Medulla oblongata (tissue), 1 donor: ENCODE measurements at regions not wholly inside any gene's neighbourhood (a gene's known extent, or its start where the extent isn't known, plus 50 kb on each side); places are given as distances from the start of the nearest gene placed in this dataset.
"Not testable (repeated sequence)": the region's sequence is repeated elsewhere in the genome, so short reads cannot be mapped to it uniquely, and the experiment has no call there.

Experiments used
- DNase-seq: peaks from one replicate; pipeline ENCODE4 v3.0.0-alpha.2; 2015; ENCODE audit errors: extremely low spot score

DNA sequence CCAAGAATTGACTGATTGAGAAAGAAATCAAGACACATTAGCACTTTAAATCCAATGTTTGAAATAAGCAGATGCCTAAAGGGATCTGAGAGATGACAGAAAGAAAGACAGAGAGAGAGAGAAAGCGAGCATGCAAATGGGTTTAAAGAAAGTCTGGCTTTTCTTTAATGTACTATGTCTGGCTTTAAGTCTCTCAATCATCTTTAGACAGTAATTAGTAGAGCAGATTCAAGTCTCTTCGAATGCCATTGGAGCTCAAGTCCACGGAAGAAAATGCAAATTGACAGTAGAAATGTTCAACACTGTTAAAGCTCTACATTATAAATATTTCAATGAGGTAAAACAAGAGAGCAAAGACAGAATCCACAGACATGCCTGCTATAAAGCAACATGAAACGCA, 1480.2 kb upstream of the CDH8 start:
- DNase-seq = no peak

DNA sequence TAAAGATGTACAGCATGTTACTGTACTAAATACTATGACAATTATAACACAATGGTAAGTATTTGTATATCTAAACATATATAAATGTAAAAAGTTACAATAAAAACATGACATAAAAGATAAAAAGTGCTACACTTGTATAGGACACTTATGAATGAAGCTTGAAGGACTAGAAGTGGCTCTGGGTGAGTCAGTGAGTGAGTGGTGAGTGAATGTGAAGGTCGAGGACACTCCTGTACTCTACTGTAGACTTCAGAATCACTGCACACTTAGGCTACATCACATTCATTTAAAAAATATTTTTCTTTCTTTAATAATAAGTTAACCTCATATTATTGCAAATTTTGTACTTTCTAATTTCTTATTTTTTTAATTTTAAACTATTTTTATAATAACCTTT, 1476.7 kb upstream of the CDH8 start:
- DNase-seq = no peak

DNA sequence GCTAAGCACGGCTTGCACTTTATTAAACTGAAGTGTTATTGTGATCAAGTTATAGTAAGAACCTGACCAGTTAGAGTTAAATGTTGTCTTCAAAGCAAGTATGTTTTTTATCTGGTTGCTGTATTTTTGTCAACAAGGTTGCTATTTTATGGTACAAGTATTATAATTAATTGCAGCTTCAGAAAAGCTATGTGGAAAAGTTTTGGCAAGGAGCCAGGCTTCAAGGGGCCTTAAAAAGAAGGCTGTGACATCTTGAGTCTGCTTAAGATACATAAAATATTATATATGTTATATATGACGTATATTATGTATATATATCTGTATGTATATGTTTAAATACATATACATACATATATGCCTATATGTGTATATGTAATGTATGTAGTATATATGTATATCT, 1461.2 kb upstream of the CDH8 start:
- DNase-seq = no peak

DNA sequence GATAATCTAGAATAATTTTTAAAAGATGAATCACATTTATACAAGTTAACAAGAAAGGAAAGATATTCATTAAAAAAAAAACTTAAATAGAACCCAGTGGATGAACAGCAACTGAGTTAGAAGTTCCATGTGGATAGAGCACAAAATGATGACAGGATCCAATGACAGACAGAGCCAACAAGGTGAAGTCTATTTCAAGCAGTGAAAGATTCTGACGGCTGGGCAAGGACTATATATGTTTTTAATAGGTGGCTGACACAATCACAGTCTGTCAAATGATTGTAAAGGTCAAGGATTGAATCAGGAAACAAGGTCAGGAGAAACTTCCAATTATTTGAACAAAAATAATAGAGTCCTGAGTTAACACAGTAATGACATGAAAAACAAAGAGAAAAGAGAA, 1460.0 kb upstream of the CDH8 start:
- DNase-seq = no peak

DNA sequence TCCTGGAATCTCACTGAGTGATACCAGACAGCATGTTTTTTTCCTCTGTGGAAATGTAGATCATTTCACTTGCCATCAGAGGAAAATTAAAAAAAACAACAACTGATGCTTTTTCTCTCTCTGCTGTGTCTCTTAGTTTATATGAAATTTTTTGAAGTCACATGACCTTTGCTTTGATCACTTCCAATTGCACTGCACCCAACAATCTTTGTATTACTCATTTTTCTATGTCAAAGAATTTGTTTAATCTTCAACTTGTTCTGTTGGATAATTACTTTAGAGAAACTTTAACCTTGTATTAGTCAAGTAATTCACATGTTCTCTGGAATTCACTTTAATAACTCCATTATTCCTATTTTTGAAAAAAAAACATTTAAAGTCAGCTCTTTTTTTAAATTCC, 1452.7 kb upstream of the CDH8 start:
- no peak for DNase-seq

DNA sequence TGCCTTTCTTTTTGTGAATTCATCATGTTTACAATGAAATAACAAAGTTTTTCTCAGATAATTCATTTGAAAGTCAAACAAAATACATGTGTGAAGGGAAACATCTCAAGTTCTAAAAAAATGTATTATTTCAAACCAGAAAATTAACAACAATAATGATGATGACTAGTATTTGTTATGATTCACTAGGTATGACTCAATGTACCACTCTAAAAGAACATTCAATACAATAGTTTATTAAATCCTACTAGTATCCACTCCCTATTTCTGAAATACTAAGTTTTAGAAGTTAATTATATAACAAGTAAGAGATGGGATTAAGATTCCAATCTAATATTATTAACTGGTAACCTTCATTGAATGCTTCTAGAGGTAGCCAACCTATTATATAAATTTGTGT, 1444.8 kb upstream of the CDH8 start:
- DNase-seq = no peak

DNA sequence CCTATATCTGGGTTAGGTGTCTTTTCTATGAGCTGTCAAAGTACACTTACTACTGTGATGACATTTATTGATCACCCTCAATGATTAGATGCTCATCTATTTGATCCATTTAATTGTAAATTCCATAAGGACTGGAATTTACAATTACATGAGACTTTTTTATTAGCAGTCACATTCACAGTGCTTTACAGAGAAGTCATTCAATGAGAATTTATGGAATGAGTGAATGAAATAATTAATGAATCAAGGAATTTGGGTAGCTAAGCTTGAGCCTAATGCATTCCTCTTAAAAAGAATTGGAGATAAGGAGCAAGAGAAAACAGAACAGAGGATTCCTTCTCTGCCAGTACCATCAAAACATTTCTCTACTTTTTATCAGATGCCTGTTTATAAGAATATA, 1437.5 kb upstream of the CDH8 start:
- no peak for DNase-seq

DNA sequence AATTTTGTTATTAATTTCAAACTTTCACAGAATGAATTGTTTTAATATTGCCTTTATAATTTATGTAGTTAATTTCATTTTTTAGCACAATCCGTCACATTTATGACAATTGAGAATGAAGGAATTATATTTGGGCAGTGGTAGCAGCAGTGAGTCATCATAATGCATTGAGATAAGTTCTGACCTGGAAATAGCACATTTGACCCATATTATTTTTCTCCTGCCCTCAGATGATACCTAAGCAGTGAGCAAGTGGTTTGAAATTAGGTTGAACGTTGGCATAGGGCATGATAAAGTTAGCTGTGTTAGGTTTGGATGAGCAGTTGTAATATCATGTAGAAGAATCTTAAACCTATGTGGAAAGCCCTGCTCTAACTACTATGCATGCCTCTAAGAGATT, 1431.3 kb upstream of the CDH8 start:
- no peak for DNase-seq

DNA sequence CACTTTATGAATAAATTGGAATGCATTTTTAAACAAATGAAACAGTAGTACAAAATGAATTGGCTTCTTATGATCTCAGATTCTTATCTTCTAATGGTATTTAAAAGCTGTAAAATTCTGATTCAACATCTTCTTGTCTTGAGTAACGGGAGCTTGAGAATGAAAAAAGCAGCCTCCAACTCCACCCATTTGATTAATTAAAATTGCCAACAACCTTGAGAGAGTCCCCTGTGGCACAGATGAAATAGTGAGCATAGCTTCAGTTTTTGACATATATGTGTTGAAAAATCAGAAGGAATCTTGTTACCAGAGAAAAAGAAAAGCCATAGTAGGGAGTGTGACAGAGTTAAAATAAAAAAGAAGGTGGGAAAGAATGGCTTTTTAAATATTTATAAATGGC, 1426.1 kb upstream of the CDH8 start:
- DNase-seq = no peak

DNA sequence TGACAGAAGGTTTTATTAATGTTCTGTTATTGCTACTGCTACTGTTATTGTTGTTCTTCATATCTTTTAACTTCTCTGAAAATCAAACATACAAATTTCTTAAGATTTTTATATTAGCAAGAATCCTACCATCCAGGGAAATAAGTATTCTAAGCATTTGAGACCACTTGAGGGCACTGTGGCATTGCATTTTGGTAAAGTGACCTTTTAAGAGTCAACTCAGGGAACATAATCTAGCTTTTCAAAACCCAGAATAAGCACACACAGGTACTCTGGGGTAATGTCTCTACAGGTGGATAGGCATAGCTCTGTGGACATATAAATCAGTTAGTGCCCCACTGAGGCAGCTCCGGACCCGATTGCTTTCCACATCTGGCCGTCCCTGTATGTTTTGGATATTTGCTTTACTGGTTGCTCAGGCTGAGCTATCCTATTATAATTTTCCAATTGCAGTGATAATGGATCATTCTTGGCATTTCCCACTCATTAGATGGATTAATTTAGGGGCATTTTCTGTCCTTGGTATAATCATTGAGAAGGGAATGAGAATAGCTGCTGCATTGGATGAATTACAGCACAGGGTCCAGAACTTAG, 1425.1 kb upstream of the CDH8 start:
- peak; percentile 65 for DNase-seq

DNA sequence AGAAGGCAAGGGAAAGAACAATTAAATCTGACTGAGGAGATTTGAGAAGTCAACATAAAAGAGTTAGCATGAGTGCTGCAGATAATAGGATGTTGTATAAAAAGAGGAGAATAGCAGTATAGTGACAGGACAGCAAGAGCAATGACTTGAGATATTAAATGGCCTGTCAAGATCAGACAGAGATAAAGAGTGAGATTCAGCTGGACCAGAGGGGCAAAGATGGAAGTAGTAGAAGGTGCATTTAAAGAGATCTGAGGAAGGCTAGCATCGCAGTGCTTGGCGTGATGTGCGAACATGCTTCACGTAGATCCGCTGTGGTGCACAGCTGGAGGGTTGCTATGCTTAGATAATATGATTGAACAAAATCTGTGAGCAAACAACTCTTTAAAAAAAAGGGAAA, 1422.6 kb upstream of the CDH8 start:
- no peak for DNase-seq

DNA sequence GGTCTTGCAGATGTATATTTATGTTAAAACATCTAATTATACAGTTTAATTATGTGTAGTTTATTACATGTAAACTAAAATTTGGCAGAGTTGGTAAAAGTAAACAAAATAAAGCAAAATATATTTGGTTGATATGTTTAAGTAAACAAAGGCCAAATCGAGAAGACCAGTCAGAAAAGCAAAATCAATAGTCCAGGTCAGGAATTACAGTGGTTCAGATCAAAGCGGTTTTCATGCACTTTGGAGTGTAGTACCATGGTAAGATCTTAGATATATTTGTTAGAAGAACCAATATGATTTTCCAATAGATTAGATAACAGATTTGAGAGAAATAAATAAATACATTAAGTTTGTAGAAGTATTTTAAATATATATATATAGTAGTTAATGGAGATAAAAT, 1421.6 kb upstream of the CDH8 start:
- no peak for DNase-seq

DNA sequence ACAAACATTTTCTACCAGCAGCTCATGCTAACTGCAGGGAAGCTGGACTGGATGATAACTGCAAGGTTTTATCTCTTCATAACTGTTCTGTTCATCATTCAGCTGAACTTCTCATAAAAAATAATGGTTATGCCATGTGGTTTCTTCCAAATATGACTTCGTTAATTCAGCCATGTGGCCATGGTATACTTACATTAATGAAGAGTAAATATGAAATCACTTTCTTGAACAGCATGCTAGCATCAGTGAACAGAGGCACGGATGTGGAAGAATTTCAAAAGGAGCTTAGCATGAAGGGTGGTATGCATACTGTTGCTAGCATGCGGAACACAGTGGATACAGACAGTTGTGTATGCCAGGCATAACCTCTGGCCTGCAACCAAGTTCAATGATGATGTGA, 1417.0 kb upstream of the CDH8 start:
- no peak for DNase-seq

DNA sequence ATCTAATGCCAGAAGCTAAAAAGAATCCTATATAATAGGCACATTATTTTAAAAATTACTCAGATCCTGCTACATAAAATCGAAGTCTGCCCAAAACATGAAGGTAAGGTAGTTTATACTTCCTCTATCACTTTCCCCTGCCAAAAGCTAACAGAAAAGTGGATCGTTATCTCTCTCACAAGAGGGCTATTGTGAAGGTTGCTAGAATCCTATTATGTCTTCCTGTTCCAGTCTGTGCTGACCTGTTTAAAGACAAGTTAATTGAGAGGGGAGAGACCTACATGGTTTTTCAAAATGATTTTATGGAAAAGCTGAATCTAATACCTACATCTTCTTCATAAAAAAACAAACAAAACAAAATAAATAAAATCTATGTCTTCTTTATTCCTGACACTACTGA, 1410.9 kb upstream of the CDH8 start:
- DNase-seq = no peak

DNA sequence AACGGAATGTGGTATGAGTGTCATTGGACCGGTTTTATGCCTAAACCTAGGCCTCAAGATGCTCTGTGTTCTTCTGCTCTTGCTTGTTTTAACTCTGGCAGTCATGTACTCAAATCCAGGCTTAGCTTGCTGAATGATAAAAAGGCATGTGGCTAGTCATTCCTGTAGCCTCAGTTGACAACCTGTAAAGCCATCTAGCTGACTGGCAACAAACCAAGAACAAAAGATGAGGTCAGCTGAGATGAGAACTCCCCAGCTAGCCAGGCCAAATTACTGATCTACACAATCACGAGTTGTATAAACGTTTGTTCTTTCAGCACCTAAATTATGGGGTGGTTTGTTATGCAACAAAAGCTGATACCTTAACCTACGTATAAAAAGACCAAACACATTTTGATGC, 1406.0 kb upstream of the CDH8 start:
- no peak for DNase-seq

DNA sequence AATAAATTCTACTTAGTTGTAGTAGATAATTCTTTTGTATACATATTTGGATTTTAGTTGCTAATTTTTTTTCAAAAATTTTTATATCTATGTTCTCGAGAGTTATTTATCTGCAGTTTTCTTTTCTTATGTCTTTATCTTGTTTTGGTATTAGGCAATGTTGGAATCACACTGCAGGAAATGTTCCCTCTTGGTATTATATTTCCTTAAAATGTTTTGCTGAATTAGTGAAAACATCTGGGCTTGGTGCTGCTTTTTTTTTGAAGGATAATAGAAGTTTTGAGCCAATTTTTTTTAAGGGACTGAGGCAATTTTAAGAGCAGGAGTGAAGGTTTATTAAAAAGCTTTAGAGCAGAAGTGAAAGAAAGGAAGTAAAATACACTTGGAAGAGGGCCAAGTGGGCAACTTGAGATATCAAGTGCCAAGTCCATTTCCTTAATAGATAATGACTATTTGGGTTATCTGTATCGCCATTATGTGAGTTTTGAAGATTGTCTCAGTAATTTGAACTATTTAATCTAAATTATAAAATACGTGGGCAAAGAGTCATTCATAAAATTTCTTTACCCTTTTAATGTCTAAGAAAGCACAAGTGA, 1390.1 kb upstream of the CDH8 start:
- no peak for DNase-seq

DNA sequence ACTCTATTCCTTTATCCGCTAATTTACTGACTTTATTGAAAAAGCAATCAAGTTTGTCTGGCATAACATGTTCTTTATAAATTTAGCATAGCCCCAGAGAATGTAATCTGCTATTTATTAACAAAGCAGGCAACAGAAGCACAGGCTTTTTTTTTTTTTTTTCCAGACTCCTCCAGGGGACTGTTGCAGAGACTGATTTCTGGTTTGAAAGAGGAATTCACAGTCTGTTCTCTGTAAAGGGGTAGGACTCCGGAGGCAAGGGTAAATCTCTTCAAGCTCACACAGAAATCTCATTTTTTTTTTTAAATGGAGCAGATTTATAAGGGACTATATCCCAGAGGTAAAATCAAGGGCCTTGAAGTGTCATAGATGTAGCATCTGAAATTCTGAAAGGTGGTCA, 1386.5 kb upstream of the CDH8 start:
- no peak for DNase-seq

DNA sequence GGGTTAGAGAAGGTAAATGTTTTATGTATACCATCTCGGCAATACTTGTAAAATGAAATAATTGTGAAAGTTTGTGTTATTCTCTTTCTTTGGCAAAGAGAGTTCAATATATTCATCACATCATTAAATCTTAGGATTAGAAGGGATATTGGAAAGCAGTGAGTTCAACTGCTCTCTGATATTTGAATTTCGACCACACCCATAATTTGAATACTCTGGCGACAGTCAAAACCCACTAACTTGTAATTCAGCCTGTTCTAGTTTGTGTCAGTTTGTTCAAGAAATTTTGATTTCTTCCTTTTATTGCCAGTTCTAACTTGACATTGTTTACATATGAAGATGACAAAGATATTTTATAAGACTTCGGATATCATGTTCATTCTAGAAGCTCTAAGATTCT, 1380.5 kb upstream of the CDH8 start:
- no peak for DNase-seq

DNA sequence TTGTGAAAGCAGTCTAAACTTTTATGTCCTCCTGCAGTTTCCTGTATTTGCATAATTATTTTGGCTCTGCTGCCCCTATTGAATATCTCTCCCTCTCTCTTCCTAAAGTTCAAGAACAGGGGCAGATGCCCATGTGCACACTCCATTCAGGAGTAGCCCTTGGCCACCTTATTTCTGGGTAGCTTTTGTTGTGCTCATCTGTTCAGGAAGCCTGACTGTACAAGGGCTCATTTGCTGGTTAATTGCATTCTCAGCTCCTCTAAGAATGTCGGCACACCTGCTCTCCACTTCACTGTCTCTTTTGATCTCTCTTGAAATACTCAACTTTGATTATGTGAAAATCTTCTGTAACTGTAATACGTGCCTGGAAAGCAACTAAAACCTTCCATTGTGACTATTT, 1378.8 kb upstream of the CDH8 start:
- DNase-seq = no peak

DNA sequence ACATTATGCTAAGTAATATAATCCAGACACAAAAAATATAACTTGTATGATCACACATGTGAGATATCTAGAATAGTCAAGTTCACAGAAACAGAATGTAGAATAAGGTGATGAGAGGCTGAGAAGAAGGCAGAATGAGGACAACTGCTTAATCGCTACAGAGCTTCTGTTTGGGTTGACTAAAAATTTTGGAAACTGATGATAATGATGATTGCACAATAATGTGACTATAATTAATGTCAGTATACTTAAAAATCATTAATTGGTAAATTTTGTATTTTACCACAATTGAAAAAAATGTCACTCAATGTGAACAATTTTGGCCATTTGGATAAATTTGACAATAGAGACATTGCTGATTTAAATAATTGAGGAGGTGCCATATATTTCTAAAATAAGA, 1374.4 kb upstream of the CDH8 start:
- no peak for DNase-seq

DNA sequence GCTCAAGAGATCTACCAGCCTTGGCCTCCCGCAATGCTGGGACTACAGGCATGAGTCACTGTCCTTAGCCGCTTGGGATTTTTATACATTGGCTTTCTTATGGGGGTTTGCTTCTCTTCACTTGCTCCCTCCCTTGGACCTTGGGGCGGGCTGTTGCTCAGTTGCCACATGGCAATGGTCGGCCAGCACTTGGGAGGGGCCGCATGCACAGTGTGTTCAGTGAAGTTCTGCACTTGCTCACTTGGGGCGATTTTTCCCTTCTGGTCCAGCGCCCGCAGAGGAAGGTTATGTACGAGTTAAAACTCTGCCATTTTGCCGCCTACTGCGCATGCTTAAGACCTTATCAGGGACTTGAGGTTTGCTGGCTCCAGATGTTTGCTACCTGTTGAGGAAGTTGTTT, 1367.6 kb upstream of the CDH8 start:
- no peak for DNase-seq

DNA sequence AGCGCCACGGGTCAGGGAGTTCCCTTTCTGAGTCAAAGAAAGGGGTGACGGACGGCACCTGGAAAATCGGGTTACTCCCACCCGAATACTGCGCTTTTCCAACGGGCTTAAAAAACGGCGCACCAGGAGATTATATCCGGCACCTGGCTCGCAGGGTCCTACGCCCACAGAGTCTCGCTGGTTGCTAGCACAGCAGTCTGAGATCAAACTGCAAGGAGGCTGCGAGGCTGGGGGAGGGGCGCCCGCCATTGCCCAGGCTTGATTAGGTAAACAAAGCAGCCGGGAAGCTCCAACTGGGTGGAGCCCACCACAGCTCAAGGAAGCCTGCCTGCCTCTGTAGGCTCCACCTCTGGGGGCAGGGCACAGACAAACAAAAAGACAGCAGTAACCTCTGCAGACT, 1352.0 kb upstream of the CDH8 start:
- DNase-seq = not testable (repeated sequence)

DNA sequence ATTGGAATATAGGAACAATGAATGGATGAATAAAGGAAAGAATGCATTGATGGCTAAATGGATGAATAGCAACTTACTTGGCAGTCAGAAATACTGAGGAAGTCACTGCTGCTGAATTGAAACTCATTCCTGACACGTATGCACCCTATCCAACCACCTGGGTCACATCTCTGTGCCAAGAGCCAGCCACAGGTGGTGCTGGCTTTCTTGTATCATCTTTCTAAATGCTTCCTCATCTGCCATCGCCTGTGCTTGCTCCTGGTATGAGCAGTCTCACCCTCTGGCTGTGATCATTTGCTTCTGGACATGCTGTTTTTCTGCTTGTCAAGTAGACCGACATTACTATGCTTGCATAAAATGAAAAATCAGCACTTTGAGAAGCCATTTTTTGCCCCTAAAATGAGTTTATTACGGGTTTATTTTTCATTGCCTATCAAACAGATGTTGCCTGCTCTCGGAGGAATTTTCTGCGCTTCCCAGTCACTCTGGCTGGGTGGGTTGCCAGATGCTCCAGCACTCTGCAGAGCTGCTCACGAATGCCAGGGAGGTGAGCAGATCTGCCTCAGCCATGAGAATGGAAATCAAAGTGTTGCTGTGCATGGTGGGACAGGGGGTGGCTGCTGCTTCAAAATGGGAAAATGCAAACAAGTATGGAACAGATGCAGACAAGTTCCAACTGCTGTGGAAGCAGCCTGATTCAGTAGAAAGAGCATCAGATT, 1349.6 kb upstream of the CDH8 start:
- DNase-seq = no peak

DNA sequence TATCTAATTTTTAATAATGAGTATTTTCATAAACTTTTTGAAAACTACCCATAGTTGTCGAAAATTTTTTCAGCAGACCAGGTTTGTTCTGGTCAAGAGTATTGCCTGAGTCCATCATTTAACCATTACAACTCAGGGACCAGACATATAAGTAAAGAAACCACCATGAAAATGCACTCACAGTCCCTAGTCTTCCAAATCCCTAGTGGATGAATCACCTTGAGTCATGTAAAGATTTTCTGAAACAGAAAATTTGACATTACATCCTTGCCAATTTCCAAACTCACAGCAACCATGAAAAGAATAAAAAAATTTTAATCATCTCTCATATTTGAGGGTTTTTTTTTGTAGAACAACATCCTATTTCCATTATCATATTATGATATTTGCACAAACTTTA, 1337.5 kb upstream of the CDH8 start:
- DNase-seq = no peak
